GM18511 (cell line): ENCODE measurements at regions not wholly inside any gene's neighbourhood (a gene's known extent, or its start where the extent isn't known, plus 50 kb on each side); places are given as distances from the start of the nearest gene placed in this dataset.

Experiments used
- ATAC-seq: cut with Tn5 transposase; IDR thresholded peaks from one replicate; pipeline ENCODE4 v1.9.1; 2021; ENCODE audit warnings: mild to moderate bottlenecking, moderate library complexity; ENCODE audit not compliant: unreplicated experiment

GRCh38 chr2:42108852-42109251 is 60.3 kb upstream of the EML4 start:
- no peak for ATAC-seq

GRCh38 chr2:42109959-42110640 is 59.1 kb upstream of the EML4 start:
- no peak for ATAC-seq

GRCh38 chr2:42110641-42111322 is 58.4 kb upstream of the EML4 start:
- ATAC-seq: no peak

GRCh38 chr2:42112418-42112817 is 56.7 kb upstream of the EML4 start:
- no peak for ATAC-seq

GRCh38 chr2:42113452-42113851 is 55.7 kb upstream of the EML4 start:
- no peak for ATAC-seq

- no peak for ATAC-seq
Observed at GRCh38 chr2:42114091-42114490, 55.1 kb upstream of the EML4 start.

- ATAC-seq: no peak
Observed at GRCh38 chr2:42115588-42115987, 53.6 kb upstream of the EML4 start.

- ATAC-seq: no peak
Observed at GRCh38 chr2:42116195-42117181, 52.7 kb upstream of the EML4 start.

GRCh38 chr2:42117182-42117579 is 52.0 kb upstream of the EML4 start:
- ATAC-seq: no peak

- peak; percentile 94 for ATAC-seq
Observed at GRCh38 chr2:42117923-42118753, 51.0 kb upstream of the EML4 start.

- no peak for ATAC-seq
Observed at GRCh38 chr2:42118754-42119569, 50.2 kb upstream of the EML4 start.
